ENCODE measurements at regions not wholly inside any gene's neighbourhood (a gene's known extent, or its start where the extent isn't known, plus 50 kb on each side); places are given as distances from the start of the nearest gene placed in this dataset.
"Not testable (repeated sequence)": the region's sequence is repeated elsewhere in the genome, so short reads cannot be mapped to it uniquely, and the experiment has no call there.

GRCh38 chr11:37500425-37500824 is 902.4 kb upstream of the RAG2 start:
- DNase-seq (ENCODE audit: extremely low read depth in 1 of 2, low read depth in 1 of 2): no peak

GRCh38 chr11:37497326-37497725 is 899.3 kb upstream of the RAG2 start:
- DNase-seq (ENCODE audit: extremely low read depth in 1 of 2, low read depth in 1 of 2): no peak

- DNase-seq (ENCODE audit: extremely low read depth in 1 of 2, low read depth in 1 of 2): no peak
Observed at GRCh38 chr11:37496201-37496600, 898.2 kb upstream of the RAG2 start.

GRCh38 chr11:37484298-37484697 is 886.3 kb upstream of the RAG2 start:
- DNase-seq (ENCODE audit: extremely low read depth in 1 of 2, low read depth in 1 of 2): no peak

- DNase-seq (ENCODE audit: extremely low read depth in 1 of 2, low read depth in 1 of 2): no peak
Observed at GRCh38 chr11:37483761-37484160, 885.7 kb upstream of the RAG2 start.

GRCh38 chr11:37474889-37475288 is 876.9 kb upstream of the RAG2 start:
- DNase-seq (ENCODE audit: extremely low read depth in 1 of 2, low read depth in 1 of 2): no peak

- DNase-seq (ENCODE audit: extremely low read depth in 1 of 2, low read depth in 1 of 2): no peak
Observed at GRCh38 chr11:37468344-37468743, 870.3 kb upstream of the RAG2 start.

GRCh38 chr11:37465221-37465620 is 867.2 kb upstream of the RAG2 start:
- no peak for DNase-seq (ENCODE audit: extremely low read depth in 1 of 2, low read depth in 1 of 2)

- DNase-seq (ENCODE audit: extremely low read depth in 1 of 2, low read depth in 1 of 2): no peak
Observed at GRCh38 chr11:37459456-37459855, 861.4 kb upstream of the RAG2 start.

- DNase-seq (ENCODE audit: extremely low read depth in 1 of 2, low read depth in 1 of 2): no peak
Observed at GRCh38 chr11:37456746-37457145, 858.7 kb upstream of the RAG2 start.

GRCh38 chr11:37451903-37452302 is 853.9 kb upstream of the RAG2 start:
- no peak for DNase-seq (ENCODE audit: extremely low read depth in 1 of 2, low read depth in 1 of 2)

GRCh38 chr11:37450613-37451012 is 852.6 kb upstream of the RAG2 start:
- DNase-seq (ENCODE audit: extremely low read depth in 1 of 2, low read depth in 1 of 2): no peak

- no peak for DNase-seq (ENCODE audit: extremely low read depth in 1 of 2, low read depth in 1 of 2)
Observed at GRCh38 chr11:37449146-37449545, 851.1 kb upstream of the RAG2 start.

GRCh38 chr11:37442576-37442975 is 844.5 kb upstream of the RAG2 start:
- no peak for DNase-seq (ENCODE audit: extremely low read depth in 1 of 2, low read depth in 1 of 2)

GRCh38 chr11:37431633-37432230 is 833.7 kb upstream of the RAG2 start:
- DNase-seq (ENCODE audit: extremely low read depth in 1 of 2, low read depth in 1 of 2): not testable (repeated sequence)

GRCh38 chr11:37430966-37431632 is 833.1 kb upstream of the RAG2 start:
- not testable (repeated sequence) for DNase-seq (ENCODE audit: extremely low read depth in 1 of 2, low read depth in 1 of 2)

GRCh38 chr11:37422511-37422910 is 824.5 kb upstream of the RAG2 start:
- no peak for DNase-seq (ENCODE audit: extremely low read depth in 1 of 2, low read depth in 1 of 2)

- DNase-seq (ENCODE audit: extremely low read depth in 1 of 2, low read depth in 1 of 2): no peak
Observed at GRCh38 chr11:37411289-37411688, 813.3 kb upstream of the RAG2 start.

- DNase-seq (ENCODE audit: extremely low read depth in 1 of 2, low read depth in 1 of 2): no peak
Observed at GRCh38 chr11:37409124-37409523, 811.1 kb upstream of the RAG2 start.

- no peak for DNase-seq (ENCODE audit: extremely low read depth in 1 of 2, low read depth in 1 of 2)
Observed at GRCh38 chr11:37407461-37407860, 809.4 kb upstream of the RAG2 start.

GRCh38 chr11:37406651-37407050 is 808.6 kb upstream of the RAG2 start:
- DNase-seq (ENCODE audit: extremely low read depth in 1 of 2, low read depth in 1 of 2): no peak

GRCh38 chr11:37404231-37404630 is 806.2 kb upstream of the RAG2 start:
- DNase-seq (ENCODE audit: extremely low read depth in 1 of 2, low read depth in 1 of 2): no peak

GRCh38 chr11:37402663-37403062 is 804.6 kb upstream of the RAG2 start:
- no peak for DNase-seq (ENCODE audit: extremely low read depth in 1 of 2, low read depth in 1 of 2)

All from activated CD8-positive, alpha-beta memory T cell treated with anti-CD3 and anti-CD28 coated beads for 1 hour (primary cell).